Right lobe of liver (tissue), 6 donors: ENCODE measurements at regions not wholly inside any gene's neighbourhood (a gene's known extent, or its start where the extent isn't known, plus 50 kb on each side); places are given as distances from the start of the nearest gene placed in this dataset.

Experiments
- ATAC-seq, 4 donors: fragments of 200-7000 bp; cut with Tn5 transposase; one replicate each; pipeline ENCODE4 v1.9.1; 2020; ENCODE audit warnings: mild to moderate bottlenecking in 4 of 4, moderate library complexity in 4 of 4
- DNase-seq, 3 donors: peaks; one replicate each; pipeline ENCODE4 v3.0.0-alpha.2; 2020
- H3K27ac ChIP-seq, 3 donors: fragments of 200-600 bp; one replicate each; pipeline ENCODE4 v1.8.0; 2022
- H3K27me3 ChIP-seq, 2 donors: fragments of 200-600 bp; one replicate each; pipeline ENCODE4 v1.8.0; 2022
- H3K36me3 ChIP-seq, 4 donors: fragments of 200-600 bp; sonication (generic) in 1 of 4; one replicate each; pipeline versions ENCODE4 v1.5.1 to v1.8.0; 2017 to 2022; ENCODE audit warnings: control low read depth in 1 of 4
- H3K4me1 ChIP-seq, 4 donors: fragments of 200-600 bp; sonication (generic) in 1 of 4; one replicate each; pipeline versions ENCODE4 v1.5.1 to v1.8.0; 2017 to 2022; ENCODE audit warnings: control low read depth in 1 of 4
- H3K4me3 ChIP-seq, 3 donors: fragments of 200-600 bp; one replicate each; pipeline ENCODE4 v1.8.0; 2022
- H3K9me3 ChIP-seq, 4 donors: fragments of 200-600 bp; sonication (generic) in 1 of 4; one replicate each; pipeline versions ENCODE4 v1.5.1 to v1.8.0; 2017 to 2022; ENCODE audit warnings: control low read depth in 1 of 4
- POLR2A ChIP-seq: fragments of 450-650 bp; IDR thresholded peaks from one replicate; pipeline ENCODE4 v1.6.1; 2017; ENCODE audit warnings: antibody characterized with exemption, mild to moderate bottlenecking
- whole genome bisulfite sequencing: methylation state at CpG from one replicate; pipeline ENCODE4 v1.1.6; 2018; ENCODE audit warnings: low coverage, low lambda C conversion rate; ENCODE audit not compliant: insufficient coverage; ENCODE audit errors: missing lambda C conversion rate; 5-methylcytosine and 5-hydroxymethylcytosine counted together
- intact Hi-C, 2 donors: fragments of 100-400 bp; cut with DNase I; formaldehyde crosslinking; loops; one replicate each; pipeline versions ENCODE4 v1.11.2 to v1.14.1; 2022
- TF ChIP-seq, protein P1 (sequence below), 4 donors: fragments of 200-600 bp in 3 of 4; fragments of 450-650 bp in 1 of 4; IDR thresholded peaks; one replicate each; pipeline versions ENCODE4 v1.5.1 to v1.8.0; 2016 to 2022; ENCODE audit warnings: antibody characterized with exemption in 4 of 4, mild to moderate bottlenecking in 2 of 4
- donor health status: DM: no; HTN: yes; CAD: no.
- donor health status: DM: no; HTN: no; CAD: no.
- donor health status: DM: no; HTN: no; CAD: no.
- donor health status: DM: no; HTN: yes; CAD: no.
- donor health status: DM: no; HTN: yes; CAD: no.

DNA sequence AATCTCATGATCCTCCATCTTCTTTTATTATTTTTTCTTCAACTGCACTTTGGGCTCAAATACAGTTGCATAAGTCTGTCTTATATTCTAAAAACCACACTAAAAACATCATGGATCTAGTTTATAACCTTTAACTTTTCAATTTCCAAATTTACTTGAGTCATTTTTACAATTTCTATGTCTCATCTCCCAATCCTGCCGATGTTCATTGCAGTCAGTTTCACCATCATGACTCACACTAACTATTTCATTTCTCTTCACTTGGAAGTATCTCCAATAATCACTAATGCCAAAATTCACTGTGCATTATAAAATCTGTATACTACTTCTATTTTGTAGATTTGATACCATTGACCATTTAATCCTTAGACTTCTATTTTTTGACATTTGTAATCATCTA is 806.9 kb upstream of the SORCS1 start:
- no peak overlapping the region for H3K4me3 ChIP-seq
- no peak overlapping the region for H3K27ac ChIP-seq
- intact Hi-C loops: no loop called here
- no peaks in the 10 kb centered on the region for H3K27me3 ChIP-seq
- WGBS: 83% methylated on average over 1 of the region's 1 CpG
- no peak for DNase-seq
- H3K4me1 ChIP-seq: no peaks in the 10 kb centered on the region
- no peaks in the 10 kb centered on the region for H3K36me3 ChIP-seq
- ATAC-seq: no peak
- H3K9me3 ChIP-seq: no peaks in the 10 kb centered on the region
- TF ChIP-seq, protein P1, sequence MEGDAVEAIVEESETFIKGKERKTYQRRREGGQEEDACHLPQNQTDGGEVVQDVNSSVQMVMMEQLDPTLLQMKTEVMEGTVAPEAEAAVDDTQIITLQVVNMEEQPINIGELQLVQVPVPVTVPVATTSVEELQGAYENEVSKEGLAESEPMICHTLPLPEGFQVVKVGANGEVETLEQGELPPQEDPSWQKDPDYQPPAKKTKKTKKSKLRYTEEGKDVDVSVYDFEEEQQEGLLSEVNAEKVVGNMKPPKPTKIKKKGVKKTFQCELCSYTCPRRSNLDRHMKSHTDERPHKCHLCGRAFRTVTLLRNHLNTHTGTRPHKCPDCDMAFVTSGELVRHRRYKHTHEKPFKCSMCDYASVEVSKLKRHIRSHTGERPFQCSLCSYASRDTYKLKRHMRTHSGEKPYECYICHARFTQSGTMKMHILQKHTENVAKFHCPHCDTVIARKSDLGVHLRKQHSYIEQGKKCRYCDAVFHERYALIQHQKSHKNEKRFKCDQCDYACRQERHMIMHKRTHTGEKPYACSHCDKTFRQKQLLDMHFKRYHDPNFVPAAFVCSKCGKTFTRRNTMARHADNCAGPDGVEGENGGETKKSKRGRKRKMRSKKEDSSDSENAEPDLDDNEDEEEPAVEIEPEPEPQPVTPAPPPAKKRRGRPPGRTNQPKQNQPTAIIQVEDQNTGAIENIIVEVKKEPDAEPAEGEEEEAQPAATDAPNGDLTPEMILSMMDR (IDR thresholded peaks at IDR 0.05): no peak
- TF ChIP-seq POLR2A: no peak

DNA sequence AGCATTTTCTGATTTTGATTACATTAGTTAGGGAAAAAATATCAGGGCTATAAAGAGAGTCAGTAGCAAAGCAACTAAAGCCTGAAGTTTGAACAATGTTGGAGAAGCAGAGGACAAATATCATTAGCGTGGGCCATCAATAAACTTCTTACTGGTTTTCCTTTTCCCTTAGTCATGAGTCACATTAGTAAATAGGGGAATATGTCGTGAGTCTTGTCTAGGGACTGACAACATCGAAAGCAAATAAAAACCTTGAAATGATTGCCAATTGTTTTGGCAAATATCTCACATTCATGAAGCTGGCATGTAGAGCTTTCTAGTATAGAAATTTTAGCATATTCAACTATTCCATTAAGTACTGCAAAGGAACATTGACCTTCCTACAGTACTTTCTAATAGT is 806.0 kb upstream of the SORCS1 start:
- H3K4me3 ChIP-seq: no peak overlapping the region
- 33% methylated on average over 3 of the region's 3 CpGs for WGBS
- H3K4me1 ChIP-seq: no peaks in the 10 kb centered on the region
- H3K36me3 ChIP-seq: no peaks in the 10 kb centered on the region
- H3K9me3 ChIP-seq: no peaks in the 10 kb centered on the region
- DNase-seq (no peak), ATAC-seq (no peak)
- TF ChIP-seq POLR2A: no peak
- TF ChIP-seq, protein P1 (IDR thresholded peaks at IDR 0.05): no peak
- intact Hi-C loops: no loop called here
- H3K27me3 ChIP-seq: no peaks in the 10 kb centered on the region
- H3K27ac ChIP-seq: no peak overlapping the region

DNA sequence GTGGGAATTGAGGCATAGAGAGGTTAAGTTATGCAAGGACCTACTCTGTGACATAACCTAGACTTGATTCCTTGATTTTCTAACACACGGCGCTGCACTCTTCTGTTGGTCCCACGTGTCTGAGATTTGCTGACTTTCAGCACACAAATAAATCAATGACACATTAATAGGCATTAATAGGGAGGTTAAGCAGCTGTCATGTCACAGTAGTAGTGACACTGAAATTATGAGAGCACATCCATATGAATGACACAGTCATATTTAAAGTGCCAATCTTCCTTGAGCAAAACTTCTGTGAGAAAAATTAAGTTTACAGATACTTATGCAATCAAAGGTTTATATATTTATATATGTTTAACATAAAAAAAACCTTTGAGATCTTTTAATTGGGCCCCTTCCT is 805.4 kb upstream of the SORCS1 start:
- no peaks in the 10 kb centered on the region for H3K9me3 ChIP-seq
- no peaks in the 10 kb centered on the region for H3K27me3 ChIP-seq
- no peak overlapping the region for H3K4me3 ChIP-seq
- WGBS: 71% methylated on average over 3 of the region's 3 CpGs
- intact Hi-C loops: no loop called here
- DNase-seq (no peak), ATAC-seq (no peak)
- H3K4me1 ChIP-seq: no peaks in the 10 kb centered on the region
- TF ChIP-seq, protein P1 (IDR thresholded peaks at IDR 0.05): no peak
- TF ChIP-seq POLR2A: no peak
- H3K27ac ChIP-seq: no peak overlapping the region
- H3K36me3 ChIP-seq: no peaks in the 10 kb centered on the region

DNA sequence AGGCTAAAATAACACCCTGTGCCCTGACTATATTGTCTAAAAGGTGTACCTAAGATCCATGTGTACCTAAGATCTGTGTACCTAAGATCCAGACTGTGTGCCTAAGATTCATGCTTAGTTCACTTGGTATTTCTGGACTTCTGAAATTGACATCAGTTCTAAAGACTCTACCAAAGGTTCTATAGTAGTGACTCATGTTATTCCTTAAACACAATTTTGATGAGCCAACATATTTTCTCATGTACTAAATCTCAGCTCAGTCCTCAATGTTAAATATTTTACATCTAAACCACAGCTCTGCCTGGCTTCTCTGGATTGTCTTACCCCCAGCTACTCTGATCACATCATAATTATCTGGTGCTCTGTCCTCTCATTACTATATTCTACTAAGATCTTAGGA is 802.3 kb upstream of the SORCS1 start:
- DNase-seq (no peak), ATAC-seq (no peak)

More for the DNA sequence above, 802.3 kb upstream of the SORCS1 start:
- no peaks in the 10 kb centered on the region for H3K27me3 ChIP-seq
- H3K9me3 ChIP-seq: no peaks in the 10 kb centered on the region
- no peaks in the 10 kb centered on the region for H3K4me1 ChIP-seq
- H3K4me3 ChIP-seq: no peak overlapping the region
- H3K27ac ChIP-seq: no peak overlapping the region
- H3K36me3 ChIP-seq: no peaks in the 10 kb centered on the region
- no peak for TF ChIP-seq POLR2A
- TF ChIP-seq, protein P1 (IDR thresholded peaks at IDR 0.05): no peak
- intact Hi-C loops: no loop called here
